Stomach (tissue), 8 donors: ENCODE measurements at regions not wholly inside any gene's neighbourhood (a gene's known extent, or its start where the extent isn't known, plus 50 kb on each side); places are given as distances from the start of the nearest gene placed in this dataset.

ENCODE experiments used
- DNase-seq, 2 donors: peaks; one replicate each; pipeline versions ENCODE4 v3.0.0 to v3.0.0-alpha.2; 2013 to 2019
- H3K27ac ChIP-seq, 5 donors: fragments of 200-600 bp in 4 of 5; sonication (generic) in 4 of 5; one replicate each; pipeline ENCODE4 v1.5.1; 2013 to 2019; ENCODE audit warnings: mild to moderate bottlenecking in 1 of 5, moderate library complexity in 1 of 5
- H3K27me3 ChIP-seq, 3 donors: fragments of 200-600 bp; sonication (generic); one replicate each; pipeline ENCODE4 v1.5.1; 2017 to 2019; ENCODE audit warnings: mixed run types in 1 of 3
- H3K36me3 ChIP-seq, 4 donors: fragments of 200-600 bp; sonication (generic); 1 replicate in 3 of 4; 2 replicates in 1 of 4; pipeline ENCODE4 v1.5.1; 2016 to 2019
- H3K4me1 ChIP-seq, 4 donors: fragments of 200-600 bp; sonication (generic); one replicate each; pipeline ENCODE4 v1.5.1; 2016 to 2019
- H3K4me3 ChIP-seq, 4 donors: fragments of 200-600 bp; sonication (generic) in 3 of 4; one replicate each; pipeline ENCODE4 v1.5.1; 2016 to 2019; ENCODE audit warnings: mild to moderate bottlenecking in 1 of 4
- H3K9me3 ChIP-seq, 4 donors: fragments of 200-600 bp; sonication (generic); one replicate each; pipeline ENCODE4 v1.5.1; 2016 to 2019
- EP300 ChIP-seq: sonication (generic); formaldehyde crosslinking; IDR thresholded peaks from one replicate; pipeline ENCODE4 v1.6.1; 2017; ENCODE audit warnings: antibody characterized with exemption
- POLR2A ChIP-seq, 4 donors: fragments of 450-650 bp; IDR thresholded peaks; one replicate each; pipeline ENCODE4 v1.6.1; 2016; ENCODE audit warnings: antibody characterized with exemption in 4 of 4, control low read depth in 2 of 4, mild to moderate bottlenecking in 1 of 4, moderate library complexity in 1 of 4
- POLR2AphosphoS5 ChIP-seq, 3 donors: sonication (generic); formaldehyde crosslinking; IDR thresholded peaks; one replicate each; pipeline ENCODE4 v1.6.1; 2016; ENCODE audit warnings: antibody characterized with exemption in 3 of 3
- WGBS, 5 donors: extraction: QIAGEN DNeasy Blood & Tissue Kit in 3 of 5; methylation state at CpG; one replicate each; pipeline versions ENCODE4 v1.1.5 to v1.1.7; 2013 to 2018; 5-methylcytosine and 5-hydroxymethylcytosine counted together
- intact Hi-C: fragments of 100-400 bp; cut with DNase I; formaldehyde crosslinking; loops from one replicate; pipeline ENCODE4 v1.15.1; 2023; ENCODE audit warnings: low total_unique reads
- TF ChIP-seq, protein P1 (sequence below), 7 experiments: fragments of 450-650 bp in 4 of 7; fragments of 200-600 bp in 3 of 7; sonication (generic) in 3 of 7; IDR thresholded peaks; one replicate each; pipeline ENCODE4 v1.5.1; 2016 to 2019; ENCODE audit warnings: antibody characterized with exemption in 7 of 7, control low read depth in 2 of 7, mild to moderate bottlenecking in 1 of 7
- donor health status: healthy with polysubstance abuse.
- donor health status: Bipolar disorder and iron deficiency.
- donor health status: healthy.

DNA sequence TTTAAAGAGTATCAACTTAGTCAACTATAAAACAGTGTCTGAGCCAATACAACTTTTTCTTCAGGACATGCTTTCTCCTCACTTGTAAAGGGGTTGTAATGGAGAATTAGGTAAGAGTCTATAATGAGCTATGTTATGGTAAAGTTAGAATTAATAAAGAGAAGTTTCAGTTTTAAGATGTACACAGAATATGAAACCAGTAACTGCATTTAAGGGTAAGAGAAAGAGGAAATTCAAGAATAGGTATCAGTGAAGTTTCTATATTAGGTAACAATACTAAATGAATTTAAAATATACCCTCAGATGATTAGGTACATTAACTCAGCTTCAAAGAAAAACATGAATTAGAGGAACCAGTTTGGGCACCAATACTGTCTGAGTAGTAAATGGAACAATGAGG is 1444.3 kb upstream of the ADGRB3 start:
- no peaks in the 10 kb centered on the region for H3K27me3 ChIP-seq
- H3K27ac ChIP-seq = no peak overlapping the region
- intact Hi-C loops = no loop called here
- H3K4me1 ChIP-seq = no peaks in the 10 kb centered on the region
- TF ChIP-seq EP300 (no peak), POLR2A (IDR thresholded peaks at IDR 0.05) (no peak), POLR2AphosphoS5 (IDR thresholded peaks at IDR 0.05) (no peak)
- TF ChIP-seq, protein P1, sequence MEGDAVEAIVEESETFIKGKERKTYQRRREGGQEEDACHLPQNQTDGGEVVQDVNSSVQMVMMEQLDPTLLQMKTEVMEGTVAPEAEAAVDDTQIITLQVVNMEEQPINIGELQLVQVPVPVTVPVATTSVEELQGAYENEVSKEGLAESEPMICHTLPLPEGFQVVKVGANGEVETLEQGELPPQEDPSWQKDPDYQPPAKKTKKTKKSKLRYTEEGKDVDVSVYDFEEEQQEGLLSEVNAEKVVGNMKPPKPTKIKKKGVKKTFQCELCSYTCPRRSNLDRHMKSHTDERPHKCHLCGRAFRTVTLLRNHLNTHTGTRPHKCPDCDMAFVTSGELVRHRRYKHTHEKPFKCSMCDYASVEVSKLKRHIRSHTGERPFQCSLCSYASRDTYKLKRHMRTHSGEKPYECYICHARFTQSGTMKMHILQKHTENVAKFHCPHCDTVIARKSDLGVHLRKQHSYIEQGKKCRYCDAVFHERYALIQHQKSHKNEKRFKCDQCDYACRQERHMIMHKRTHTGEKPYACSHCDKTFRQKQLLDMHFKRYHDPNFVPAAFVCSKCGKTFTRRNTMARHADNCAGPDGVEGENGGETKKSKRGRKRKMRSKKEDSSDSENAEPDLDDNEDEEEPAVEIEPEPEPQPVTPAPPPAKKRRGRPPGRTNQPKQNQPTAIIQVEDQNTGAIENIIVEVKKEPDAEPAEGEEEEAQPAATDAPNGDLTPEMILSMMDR (IDR thresholded peaks at IDR 0.05) = no peak
- no peaks in the 10 kb centered on the region for H3K36me3 ChIP-seq
- no peak overlapping the region for H3K4me3 ChIP-seq
- H3K9me3 ChIP-seq = peaks cover 0 to 15% (median 4%) of the 10 kb centered on the region in 4 donors
- DNase-seq = no peak

DNA sequence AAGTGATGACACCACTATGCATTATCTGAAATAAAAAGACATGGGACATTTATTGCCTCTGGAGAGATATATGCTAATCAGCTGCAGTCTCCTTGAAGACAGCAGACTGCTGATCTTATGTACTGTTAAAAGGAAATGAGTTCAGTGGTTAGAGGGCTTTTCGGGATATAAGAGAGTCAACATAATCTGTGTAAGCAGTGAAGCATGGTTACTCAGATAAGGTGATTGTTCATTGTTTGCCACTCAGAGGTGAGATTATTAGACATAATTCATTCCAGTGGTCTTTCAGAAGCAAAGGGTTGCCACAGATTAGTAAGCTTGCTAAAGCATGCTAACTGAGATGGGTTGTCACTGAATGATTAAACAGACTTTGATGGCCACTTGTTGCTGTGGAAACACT is 1450.7 kb upstream of the ADGRB3 start:
- Histone ChIP-seq H3K4me3 (no peak overlapping the region), H3K27me3 (no peaks in the 10 kb centered on the region), H3K36me3 (no peaks in the 10 kb centered on the region), H3K27ac (no peak overlapping the region), H3K4me1 (no peaks in the 10 kb centered on the region), H3K9me3 (no peaks in the 10 kb centered on the region)
- intact Hi-C loops = no loop called here
- WGBS, 5 donors = 35 to 61% (median 51%) methylated on average over 1 of the region's 1 CpG
- no peak for TF ChIP-seq POLR2A (IDR thresholded peaks at IDR 0.05)
- DNase-seq = no peak

DNA sequence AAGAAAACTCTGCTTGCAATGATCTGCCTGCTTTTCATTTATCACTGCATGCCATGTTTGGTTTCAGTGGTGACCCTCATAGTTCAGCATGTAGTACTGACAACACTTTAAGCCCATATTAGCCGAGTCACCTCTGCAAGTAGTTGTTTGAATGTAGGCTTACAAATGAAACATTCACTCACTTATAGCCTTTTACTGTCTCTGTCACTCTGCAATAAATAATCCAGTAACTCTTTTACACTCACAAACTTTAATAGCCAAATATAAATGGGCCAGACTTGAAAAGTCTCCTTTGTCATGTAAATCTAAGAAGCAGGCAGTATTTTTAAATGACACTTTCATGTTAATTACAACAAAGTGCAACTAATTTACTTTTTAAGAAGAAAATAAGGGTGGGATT is 1460.0 kb upstream of the ADGRB3 start:
- Histone ChIP-seq H3K36me3 (no peaks in the 10 kb centered on the region), H3K4me1 (no peaks in the 10 kb centered on the region), H3K4me3 (no peak overlapping the region), H3K9me3 (peaks cover 0 to 5% (median 0%) of the 10 kb centered on the region in 4 donors), H3K27ac (no peak overlapping the region), H3K27me3 (no peaks in the 10 kb centered on the region)
- WGBS, 5 donors = 33 to 62% (median 46%) methylated on average over 1 of the region's 1 CpG
- TF ChIP-seq POLR2A (IDR thresholded peaks at IDR 0.05) (no peak), EP300 (no peak), POLR2AphosphoS5 (IDR thresholded peaks at IDR 0.05) (no peak)
- TF ChIP-seq, protein P1 (IDR thresholded peaks at IDR 0.05) = no peak
- intact Hi-C loops = no loop called here
- DNase-seq = no peak

DNA sequence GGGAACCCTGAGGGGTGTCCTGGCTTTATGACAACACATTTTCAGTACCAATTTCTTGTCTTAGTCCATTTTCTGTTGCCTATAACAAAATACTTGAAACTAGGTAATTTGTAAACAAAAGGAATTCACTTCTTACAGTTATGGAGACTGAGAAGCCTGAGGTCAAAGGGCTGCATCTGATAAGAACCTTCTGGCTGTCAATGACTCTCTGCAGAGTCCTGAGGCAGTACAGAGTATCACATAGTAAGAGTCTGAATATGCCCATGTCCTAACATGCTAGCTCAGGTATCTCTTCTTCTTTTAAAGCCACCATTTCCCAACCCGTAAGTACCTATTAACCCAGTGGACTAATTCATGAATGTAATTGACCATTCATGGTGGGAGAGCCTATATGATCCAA is 1458.6 kb upstream of the EYS start:
- DNase-seq = no peak
- intact Hi-C loops = no loop called here
- Histone ChIP-seq H3K4me1 (no peaks in the 10 kb centered on the region), H3K27me3 (no peaks in the 10 kb centered on the region), H3K4me3 (no peak overlapping the region), H3K27ac (no peak overlapping the region), H3K36me3 (no peaks in the 10 kb centered on the region), H3K9me3 (peaks cover 0 to 12% (median 9%) of the 10 kb centered on the region in 4 donors)
- 89 to 100% (median 92%) methylated on average over 1 of the region's 1 CpG for WGBS, 5 donors
- TF ChIP-seq POLR2A (IDR thresholded peaks at IDR 0.05) (no peak), EP300 (no peak), POLR2AphosphoS5 (IDR thresholded peaks at IDR 0.05) (no peak)
- TF ChIP-seq, protein P1 (IDR thresholded peaks at IDR 0.05) = no peak

DNA sequence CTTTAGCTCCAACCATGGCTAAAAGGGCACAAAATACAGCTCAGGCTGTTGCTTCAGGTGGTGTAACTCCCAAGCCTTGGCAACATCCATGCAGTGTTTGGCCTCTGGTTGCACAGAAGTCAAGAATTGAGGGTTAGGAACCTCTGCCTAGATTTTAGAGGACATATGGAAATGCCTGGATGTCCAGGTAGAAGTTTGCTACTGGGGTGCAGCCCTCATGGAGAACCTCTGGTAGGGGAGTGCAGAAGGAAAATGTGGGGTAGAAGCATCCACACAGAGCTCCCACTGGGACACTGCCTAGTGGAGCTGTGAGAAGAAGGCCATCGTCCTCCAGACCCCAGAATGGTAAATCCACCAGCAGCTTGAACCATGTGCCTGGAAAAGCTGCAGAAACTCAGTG is 1453.8 kb upstream of the EYS start:
- no peak overlapping the region for H3K4me3 ChIP-seq
- H3K36me3 ChIP-seq = no peaks in the 10 kb centered on the region
- no peak overlapping the region for H3K27ac ChIP-seq
- WGBS, 5 donors = 28 to 52% (median 40%) methylated on average over 1 of the region's 1 CpG
- TF ChIP-seq EP300 (no peak), POLR2AphosphoS5 (IDR thresholded peaks at IDR 0.05) (no peak), POLR2A (IDR thresholded peaks at IDR 0.05) (no peak)
- TF ChIP-seq, protein P1 (IDR thresholded peaks at IDR 0.05) = no peak
- no peaks in the 10 kb centered on the region for H3K4me1 ChIP-seq
- no peaks in the 10 kb centered on the region for H3K27me3 ChIP-seq
- H3K9me3 ChIP-seq = peaks cover 0 to 20% (median 16%) of the 10 kb centered on the region in 4 donors
- intact Hi-C loops = no loop called here
- DNase-seq = no peak
